ENCODE measurements at regions not wholly inside any gene's neighbourhood (a gene's known extent, or its start where the extent isn't known, plus 50 kb on each side); places are given as distances from the start of the nearest gene placed in this dataset.

- no peak overlapping the region for H3K27ac ChIP-seq (ENCODE audit: low read depth, low read length)
- no peak overlapping the region for H2AFZ ChIP-seq (ENCODE audit: low read length)
- H2AK5ac ChIP-seq (ENCODE audit: low read depth, low read length): no peak overlapping the region
- no peak for DNase-seq (ENCODE audit: low read depth in 1 of 2, low spot score in 2 of 2)
- H3K18ac ChIP-seq (ENCODE audit: extremely low read depth, low read length): no peak overlapping the region
- H3K79me2 ChIP-seq (ENCODE audit: control insufficient read depth in 1 of 2, insufficient read depth in 2 of 2, low read length in 2 of 2): no peaks in the 10 kb centered on the region
- no peak overlapping the region for H2BK20ac ChIP-seq (ENCODE audit: low read length)
- no peak overlapping the region for H4K91ac ChIP-seq (replicated peaks; ENCODE audit: insufficient read length, low read length)
- H3K9ac ChIP-seq (replicated peaks in 1 of 4; ENCODE audit: extremely low read depth in 1 of 4, low read depth in 3 of 4, low read length in 3 of 4): no peak overlapping the region
- H3K23ac ChIP-seq (ENCODE audit: insufficient read length): no peak overlapping the region
- no peak overlapping the region for H3K4me3 ChIP-seq (ENCODE audit: extremely low read depth in 1 of 4, insufficient read depth in 2 of 4, low read depth in 3 of 4, low read length in 4 of 4)
- no peak overlapping the region for H4K8ac ChIP-seq (ENCODE audit: extremely low read depth, insufficient read depth, low read length)
- H2BK12ac ChIP-seq (ENCODE audit: low read depth, low read length): no peak overlapping the region
- no peak overlapping the region for H3K14ac ChIP-seq (ENCODE audit: insufficient read length)
- no peaks in the 10 kb centered on the region for H3K9me3 ChIP-seq (ENCODE audit: insufficient read depth in 2 of 2, low read depth in 1 of 2, low read length in 1 of 2)
- no peaks in the 10 kb centered on the region for H4K20me1 ChIP-seq (replicated peaks in 1 of 2; ENCODE audit: control insufficient read depth in 1 of 2, insufficient read depth in 2 of 2, low read length in 2 of 2)
- H3K4ac ChIP-seq (replicated peaks; ENCODE audit: insufficient read length, low read depth, low read length): no peak overlapping the region
- no peaks in the 10 kb centered on the region for H3K36me3 ChIP-seq (ENCODE audit: control insufficient read depth in 2 of 4, insufficient read depth in 4 of 4, low read length in 3 of 4)
- H3K56ac ChIP-seq (replicated peaks; ENCODE audit: insufficient read length, low read depth, low read length): no peak overlapping the region
- no peak overlapping the region for H3K4me2 ChIP-seq (ENCODE audit: insufficient read depth in 1 of 2, low read depth in 2 of 2, low read length in 2 of 2)
- no peak for FAIRE-seq
- no peaks in the 10 kb centered on the region; the same call in 1 of the 2 replicates for H3K23me2 ChIP-seq (ENCODE audit: low read depth, low read length)
- no peak for TF ChIP-seq SIX5 (IDR thresholded peaks at IDR 0.05; ENCODE audit: low read depth, low read length)
- TF ChIP-seq CTBP2 (IDR thresholded peaks at IDR 0.05; ENCODE audit: borderline replicate concordance, insufficient read depth, insufficient read length, low read length): no peak
- no peak for TF ChIP-seq ASH2L (IDR thresholded peaks at IDR 0.05; ENCODE audit: low read length)
- no peak for TF ChIP-seq CBX8 (IDR thresholded peaks at IDR 0.05; ENCODE audit: borderline replicate concordance, low read depth, low read length)
- H3K27me3 ChIP-seq (replicated peaks in 1 of 4; ENCODE audit: control insufficient read depth in 3 of 4, extremely low read depth in 1 of 4, insufficient read depth in 3 of 4, low read length in 3 of 4): no peaks in the 10 kb centered on the region
- no peaks in the 10 kb centered on the region for H3K79me1 ChIP-seq (ENCODE audit: low read depth, low read length)
- ChIA-PET POLR2A (ENCODE audit: partially characterized antibody) (no interaction called here), CTCF (ENCODE audit: partially characterized antibody) (interaction anchor here (1.5 kb wide), 1 partner anchor 13 kb away, joined by 3 read pairs; no protein-coding TSS in a partner anchor)
- no peak overlapping the region for H2BK120ac ChIP-seq (replicated peaks; ENCODE audit: low read depth, low read length)
- no peaks in the 10 kb centered on the region for H3K4me1 ChIP-seq (replicated peaks in 1 of 4; ENCODE audit: control insufficient read depth in 3 of 4, insufficient read depth in 4 of 4, low read length in 3 of 4)
- no peak overlapping the region for H2BK15ac ChIP-seq (ENCODE audit: low read length)
- no peak overlapping the region for H4K5ac ChIP-seq (ENCODE audit: insufficient read length, low read depth, low read length)
- H2BK5ac ChIP-seq (ENCODE audit: low read depth, low read length): no peak overlapping the region
Measured at GRCh38 chr18:39667905-39668304, 2102.3 kb upstream of the CELF4 start.

Data from H1 (cell line).